Panc1 (cell line): ENCODE measurements at regions not wholly inside any gene's neighbourhood (a gene's known extent, or its start where the extent isn't known, plus 50 kb on each side); places are given as distances from the start of the nearest gene placed in this dataset.

ENCODE experiments used
- TCF7L2 ChIP-seq: IDR thresholded peaks from 2 replicates; pipeline ENCODE4 v1.6.1; 2011; ENCODE audit warnings: mild to moderate bottlenecking, low read depth, low read length, inconsistent platforms
- TF ChIP-seq, protein P1 (sequence below): fragments of 450-650 bp; IDR thresholded peaks from 2 replicates; pipeline ENCODE4 v1.5.1; 2017; ENCODE audit warnings: mild to moderate bottlenecking

DNA sequence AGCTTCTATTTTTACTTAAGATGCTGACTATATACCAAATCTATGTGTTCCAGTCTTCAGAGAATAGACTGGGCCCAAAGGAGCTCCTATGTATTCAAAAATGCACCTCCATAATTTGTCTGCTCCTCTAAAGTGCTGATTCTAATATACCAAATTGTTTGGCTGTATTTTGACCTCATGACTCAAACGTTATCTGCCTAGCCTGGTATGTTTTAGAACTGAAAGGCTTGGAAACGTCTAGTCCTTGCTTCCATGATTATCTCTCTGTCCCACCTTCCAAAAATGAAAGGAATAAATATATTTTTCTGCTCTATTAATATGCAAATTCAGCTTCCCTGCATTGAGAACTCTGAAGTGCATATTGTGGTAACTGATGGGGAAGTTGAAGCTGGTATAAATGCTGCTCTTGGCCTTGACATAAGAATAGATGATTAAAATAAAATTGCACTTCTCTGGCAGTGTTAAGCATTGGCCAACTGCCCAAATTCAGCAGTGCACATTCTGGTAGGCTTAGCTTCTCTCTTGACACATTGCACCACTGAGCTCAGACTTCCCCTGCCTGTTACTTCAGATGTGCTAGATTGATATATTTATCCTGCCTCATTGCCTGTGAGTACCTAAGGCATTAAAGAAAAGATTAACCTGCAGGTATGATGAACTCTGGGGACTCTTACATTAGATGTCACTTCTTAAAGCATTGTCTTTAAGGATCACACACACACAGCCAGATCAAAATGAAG lies 882.3 kb downstream of the RPS29 start:
- TF ChIP-seq TCF7L2 = no peak
- TF ChIP-seq, protein P1, sequence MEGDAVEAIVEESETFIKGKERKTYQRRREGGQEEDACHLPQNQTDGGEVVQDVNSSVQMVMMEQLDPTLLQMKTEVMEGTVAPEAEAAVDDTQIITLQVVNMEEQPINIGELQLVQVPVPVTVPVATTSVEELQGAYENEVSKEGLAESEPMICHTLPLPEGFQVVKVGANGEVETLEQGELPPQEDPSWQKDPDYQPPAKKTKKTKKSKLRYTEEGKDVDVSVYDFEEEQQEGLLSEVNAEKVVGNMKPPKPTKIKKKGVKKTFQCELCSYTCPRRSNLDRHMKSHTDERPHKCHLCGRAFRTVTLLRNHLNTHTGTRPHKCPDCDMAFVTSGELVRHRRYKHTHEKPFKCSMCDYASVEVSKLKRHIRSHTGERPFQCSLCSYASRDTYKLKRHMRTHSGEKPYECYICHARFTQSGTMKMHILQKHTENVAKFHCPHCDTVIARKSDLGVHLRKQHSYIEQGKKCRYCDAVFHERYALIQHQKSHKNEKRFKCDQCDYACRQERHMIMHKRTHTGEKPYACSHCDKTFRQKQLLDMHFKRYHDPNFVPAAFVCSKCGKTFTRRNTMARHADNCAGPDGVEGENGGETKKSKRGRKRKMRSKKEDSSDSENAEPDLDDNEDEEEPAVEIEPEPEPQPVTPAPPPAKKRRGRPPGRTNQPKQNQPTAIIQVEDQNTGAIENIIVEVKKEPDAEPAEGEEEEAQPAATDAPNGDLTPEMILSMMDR = no peak
